Ammon's horn (tissue), 1 donor: ENCODE measurements at regions not wholly inside any gene's neighbourhood (a gene's known extent, or its start where the extent isn't known, plus 50 kb on each side); places are given as distances from the start of the nearest gene placed in this dataset.

ENCODE experiments used
- DNase-seq: peaks from one replicate; pipeline ENCODE4 v3.0.0-alpha.2; 2016; ENCODE audit warnings: low spot score

DNA sequence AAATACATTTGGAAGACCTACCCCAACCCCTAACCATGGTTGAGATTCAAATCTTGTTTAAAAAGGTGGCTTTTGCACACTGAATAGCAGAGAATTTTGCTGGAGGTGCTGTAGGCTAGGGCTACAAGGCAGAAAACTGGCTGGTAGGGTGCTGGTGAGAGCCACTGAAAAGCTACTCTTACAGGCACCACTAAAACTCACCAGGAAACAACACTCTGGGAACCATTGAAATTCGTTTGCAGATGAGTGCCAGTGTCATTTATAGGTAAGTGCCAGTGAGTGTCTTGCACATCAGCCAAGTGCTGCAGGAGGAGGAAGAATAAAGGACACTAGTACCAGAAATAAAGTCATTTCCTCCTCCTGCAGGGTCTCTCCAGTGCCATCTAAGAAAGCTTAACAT is 610.2 kb downstream of the ZNF385D start:
- no peak for DNase-seq

DNA sequence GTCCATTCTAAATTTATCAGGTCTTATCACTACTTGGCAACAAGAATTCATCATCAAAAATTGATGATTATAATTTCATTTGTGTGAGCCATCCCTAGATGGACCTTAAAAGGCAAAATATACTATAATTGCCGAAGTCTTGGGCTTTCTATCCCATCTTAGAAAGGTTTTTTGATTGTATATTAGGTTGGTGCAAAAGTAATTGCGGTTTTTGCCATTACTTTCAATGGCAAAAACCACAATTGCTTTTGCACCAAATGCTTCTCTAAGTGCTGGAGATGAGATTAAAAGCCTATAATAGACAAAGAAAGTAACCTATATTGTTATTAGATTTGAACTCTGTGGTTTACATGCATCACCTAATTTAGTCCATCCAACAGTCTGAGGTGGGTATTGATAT is 612.9 kb downstream of the ZNF385D start:
- no peak for DNase-seq

DNA sequence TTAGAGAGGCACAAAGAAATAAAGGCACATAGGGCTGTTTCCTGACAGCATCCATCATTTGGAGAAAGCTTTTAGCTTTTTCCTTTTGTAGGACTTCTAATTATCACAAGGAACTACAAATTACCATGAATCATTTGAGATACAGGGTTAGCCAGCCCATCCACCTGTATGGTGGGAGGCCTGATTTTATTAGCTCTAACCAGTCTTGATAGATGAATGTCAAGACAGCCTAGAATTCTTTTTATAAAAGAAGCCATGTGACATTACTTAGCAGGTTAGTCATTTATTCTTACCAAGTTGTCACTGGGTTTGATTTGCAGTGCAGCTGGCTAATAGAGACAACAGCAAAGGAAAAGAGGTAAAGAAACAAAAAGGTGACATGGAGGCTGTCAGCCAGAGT is 618.1 kb downstream of the ZNF385D start:
- no peak for DNase-seq

DNA sequence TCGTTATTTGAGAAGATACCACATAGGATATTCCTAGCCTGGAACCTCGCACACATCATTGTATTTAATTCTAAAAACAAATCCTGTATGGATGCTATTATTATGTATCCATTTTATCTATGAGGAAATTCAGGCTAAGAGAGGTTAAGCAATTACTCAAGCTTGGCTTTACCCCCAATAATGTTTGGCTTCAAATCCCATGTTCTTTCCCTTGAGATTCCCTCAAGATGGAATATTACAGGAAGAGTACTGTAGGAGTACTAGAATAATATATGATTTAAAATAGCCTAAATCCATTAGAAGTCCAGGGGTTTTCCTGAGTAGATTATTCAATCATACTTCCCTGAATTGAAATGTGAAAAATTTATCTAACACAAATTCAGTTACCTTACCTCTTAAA is 630.2 kb downstream of the ZNF385D start:
- DNase-seq, result no peak

DNA sequence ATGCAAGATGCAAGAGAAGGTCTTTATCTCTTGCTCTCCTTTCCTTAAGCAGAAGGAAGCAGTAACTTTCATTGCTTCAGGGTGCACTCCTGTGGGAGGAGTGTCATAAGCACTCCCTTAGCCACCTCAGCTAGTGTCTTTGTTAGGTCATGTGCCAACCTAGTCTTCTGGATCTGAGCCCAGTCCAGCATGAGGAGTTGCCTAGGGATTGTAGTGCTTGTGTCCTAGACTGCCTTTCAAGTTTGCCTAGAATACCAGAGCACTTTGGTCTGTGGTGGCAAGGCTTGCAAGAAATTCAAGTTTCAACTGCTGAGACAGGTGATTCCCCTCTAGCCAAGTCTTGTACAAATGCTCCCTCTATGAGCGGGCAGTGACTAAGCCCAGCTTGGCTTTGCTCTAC is 633.6 kb downstream of the ZNF385D start:
- no peak for DNase-seq

DNA sequence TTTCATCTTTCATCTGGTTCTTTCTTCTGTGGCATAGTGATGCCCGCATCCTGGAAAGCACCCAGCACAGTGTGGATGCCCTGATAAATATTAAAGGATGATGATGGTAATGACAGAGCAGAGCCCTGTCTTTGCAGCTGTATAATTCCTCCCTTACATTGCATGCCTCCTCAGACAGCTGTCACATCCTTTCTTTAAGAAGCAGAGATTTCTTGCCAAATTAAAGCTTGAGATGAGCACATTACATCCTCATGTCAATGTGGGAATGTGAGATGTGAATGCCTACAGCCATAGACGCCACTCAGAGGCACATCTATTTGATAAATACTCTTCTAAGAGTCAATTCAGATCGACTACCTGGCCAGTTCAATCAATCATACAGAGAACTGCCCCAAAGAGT is 642.0 kb downstream of the ZNF385D start:
- no peak for DNase-seq

DNA sequence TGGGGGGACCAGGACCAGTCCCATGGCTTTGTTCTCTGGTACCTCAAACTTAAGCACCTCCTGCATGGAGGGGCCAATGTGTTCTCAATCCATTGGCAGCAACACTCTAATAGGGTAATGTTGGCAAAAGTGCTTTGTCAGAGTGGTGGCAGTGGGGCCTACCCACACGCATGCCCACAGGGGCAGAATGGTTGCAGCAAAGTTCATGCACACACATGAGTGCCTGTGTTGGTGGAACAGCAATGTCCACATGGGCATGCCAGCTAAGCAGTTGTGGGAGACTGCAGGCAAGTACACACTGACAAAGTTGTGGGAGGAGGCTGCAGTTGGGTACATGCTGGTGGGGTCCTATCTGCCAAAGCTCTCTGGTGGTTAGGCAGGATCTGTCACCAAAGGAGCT is 645.2 kb downstream of the ZNF385D start:
- no peak for DNase-seq

DNA sequence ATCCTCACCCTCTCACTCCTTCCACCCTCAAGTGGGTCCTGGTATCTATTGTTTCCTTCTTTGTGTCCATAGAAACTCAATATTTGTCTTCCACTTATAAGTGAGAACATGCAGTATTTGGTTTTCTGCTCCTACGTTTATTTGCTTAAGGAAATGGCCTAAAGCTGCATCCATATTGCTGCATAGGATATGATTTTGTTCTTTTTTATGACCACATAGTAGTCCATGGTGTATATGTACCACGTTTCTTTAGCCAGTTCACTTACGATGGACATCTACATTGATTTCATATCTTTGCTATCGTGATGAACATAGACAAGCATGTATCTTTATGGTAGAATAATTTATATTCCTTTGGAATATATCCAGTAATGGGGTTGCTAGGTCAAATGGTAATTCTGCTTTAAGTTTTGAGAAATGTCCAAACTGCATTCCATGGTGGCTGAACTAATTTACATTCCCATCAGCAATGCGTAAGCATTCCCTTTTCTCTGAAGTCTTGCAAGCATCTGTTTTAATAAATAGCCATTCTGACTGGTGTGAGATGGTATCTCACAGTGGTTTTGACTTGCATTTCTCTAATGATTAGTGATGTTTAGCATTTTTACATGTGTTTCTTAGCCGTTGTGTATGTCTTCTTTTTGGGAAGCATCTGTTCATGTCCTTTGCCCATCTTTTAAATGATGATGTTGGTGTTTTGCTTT is 650.2 kb downstream of the ZNF385D start:
- no peak for DNase-seq

DNA sequence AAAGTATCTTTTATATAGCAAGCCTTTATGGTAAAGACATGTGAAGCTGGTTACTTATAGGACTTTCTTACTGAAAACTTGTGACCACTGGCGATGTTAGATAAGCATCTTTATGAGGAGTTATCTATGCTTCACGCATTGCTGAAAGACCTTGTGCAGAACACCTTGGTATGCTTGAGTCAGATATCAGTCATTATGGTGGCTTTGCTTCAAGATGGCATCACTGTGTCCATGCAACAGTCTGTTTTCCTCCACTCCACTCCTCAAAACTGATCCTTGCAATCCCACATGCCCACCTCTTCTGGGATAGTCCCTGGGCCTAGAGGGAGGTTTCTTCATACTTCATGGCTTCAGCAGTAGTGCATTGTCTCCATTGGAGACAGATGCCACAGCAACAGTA is 656.3 kb downstream of the ZNF385D start:
- DNase-seq, result no peak

DNA sequence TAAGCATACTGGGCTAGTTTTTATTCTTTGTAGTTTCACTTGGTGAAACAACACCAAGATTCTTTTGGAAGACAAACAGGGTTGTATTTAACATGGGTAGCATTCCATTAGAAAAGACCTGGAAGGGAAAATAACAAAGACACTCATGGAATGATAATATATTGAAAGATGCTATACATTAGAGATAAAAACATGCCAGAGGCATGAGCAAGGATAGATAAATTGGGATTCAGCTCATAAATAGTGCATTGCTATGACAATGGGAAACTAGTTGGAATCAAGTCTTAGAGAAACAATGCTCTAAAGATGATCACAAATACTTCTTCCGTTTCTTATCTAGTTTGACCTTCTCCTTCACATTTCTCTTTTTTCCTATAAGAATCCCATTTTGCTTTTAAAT is 677.4 kb downstream of the ZNF385D start:
- no peak for DNase-seq

DNA sequence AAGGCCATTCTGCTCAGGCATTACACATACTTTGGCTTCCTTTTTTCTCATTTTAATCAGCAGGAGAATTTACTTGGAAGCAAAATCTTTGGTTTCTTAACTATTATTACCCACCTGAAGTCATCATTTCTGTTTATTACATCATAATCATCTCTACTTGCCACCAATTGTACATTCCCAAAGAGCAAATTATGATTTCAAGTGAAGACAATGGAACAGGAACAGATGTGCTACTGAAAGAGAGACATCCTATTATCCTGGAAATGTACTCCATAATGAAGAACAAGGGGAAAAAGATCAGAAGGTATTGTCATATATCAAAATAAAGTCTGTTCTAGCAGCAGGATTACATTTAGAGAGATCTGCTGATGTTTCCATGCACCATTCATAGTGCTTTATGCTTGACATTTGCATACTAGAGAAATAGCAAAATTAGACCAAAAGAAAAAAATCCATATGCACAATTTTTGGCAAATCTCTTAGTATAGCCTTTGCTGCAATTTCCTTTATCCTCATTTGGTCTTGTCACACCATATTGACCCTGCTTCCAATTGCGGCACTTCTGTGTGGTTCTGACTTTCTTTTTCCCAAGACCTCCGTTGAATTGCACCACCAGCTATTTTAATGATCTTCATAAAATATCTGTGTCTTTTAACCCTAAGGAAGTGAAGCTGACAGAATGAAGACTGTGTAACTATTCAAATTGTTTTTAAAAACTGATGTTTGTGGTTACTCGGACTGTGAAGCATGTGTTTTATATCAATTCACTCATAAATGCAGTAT is 683.8 kb downstream of the ZNF385D start:
- DNase-seq, result no peak

DNA sequence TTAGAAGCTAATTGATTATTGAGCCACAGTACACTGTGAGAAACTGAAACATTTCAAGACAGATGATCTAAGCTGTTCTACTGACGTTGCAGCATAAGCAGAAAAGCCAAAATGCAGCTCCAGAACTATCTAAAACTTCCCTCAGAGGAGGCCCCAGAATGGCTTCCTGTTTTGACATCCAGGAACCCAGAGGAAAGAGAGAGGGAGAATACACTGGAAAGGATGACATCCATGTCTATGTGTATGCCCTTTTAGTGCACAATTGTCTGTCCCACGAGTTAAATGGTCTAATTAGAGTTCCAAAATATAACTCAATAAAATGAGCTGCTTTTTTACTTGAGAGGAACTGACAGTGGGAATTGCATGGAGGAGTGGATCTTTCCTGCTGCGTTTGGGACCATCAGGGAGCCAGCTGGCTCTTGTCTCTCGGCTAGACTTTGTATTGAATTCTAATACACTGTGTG is 688.1 kb downstream of the ZNF385D start:
- no peak for DNase-seq

DNA sequence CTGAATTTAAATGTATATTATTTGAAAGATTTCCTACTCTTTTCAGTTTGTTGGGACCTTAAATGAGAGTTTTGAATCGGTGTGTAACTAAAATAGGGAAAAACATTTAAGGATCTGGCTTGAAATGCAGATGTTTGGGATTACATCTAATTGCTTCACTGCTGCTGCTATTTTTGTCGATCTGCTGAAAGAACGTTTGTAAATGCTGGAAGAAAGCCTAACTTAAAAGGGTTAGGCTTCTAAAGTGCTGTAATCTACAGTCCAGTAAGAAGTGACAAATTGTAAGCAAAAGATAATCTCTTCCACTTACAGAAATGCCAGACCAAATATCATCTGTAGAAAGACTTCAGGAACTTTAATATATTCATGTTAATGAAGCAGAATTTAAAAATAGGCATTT is 691.6 kb downstream of the ZNF385D start:
- DNase-seq, result no peak

DNA sequence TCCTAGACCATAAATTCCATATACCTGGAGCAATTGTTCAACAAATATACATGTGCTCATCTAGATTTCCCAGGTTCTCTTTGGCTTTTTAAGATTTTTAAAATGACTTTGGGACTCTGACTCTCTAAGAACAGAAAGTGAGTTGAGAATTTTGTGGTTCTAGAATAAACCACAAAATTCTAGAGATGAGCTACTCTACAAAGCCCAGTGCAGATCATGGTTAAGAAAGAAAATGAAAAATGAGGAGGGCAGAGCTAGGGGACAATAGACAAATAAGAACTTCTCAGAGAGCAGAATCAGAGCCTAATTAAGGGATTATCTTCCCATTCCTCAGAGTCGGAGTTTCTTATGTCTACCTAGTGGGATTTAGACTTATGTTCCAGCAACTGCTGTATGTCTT is 694.7 kb downstream of the ZNF385D start:
- DNase-seq, result no peak

DNA sequence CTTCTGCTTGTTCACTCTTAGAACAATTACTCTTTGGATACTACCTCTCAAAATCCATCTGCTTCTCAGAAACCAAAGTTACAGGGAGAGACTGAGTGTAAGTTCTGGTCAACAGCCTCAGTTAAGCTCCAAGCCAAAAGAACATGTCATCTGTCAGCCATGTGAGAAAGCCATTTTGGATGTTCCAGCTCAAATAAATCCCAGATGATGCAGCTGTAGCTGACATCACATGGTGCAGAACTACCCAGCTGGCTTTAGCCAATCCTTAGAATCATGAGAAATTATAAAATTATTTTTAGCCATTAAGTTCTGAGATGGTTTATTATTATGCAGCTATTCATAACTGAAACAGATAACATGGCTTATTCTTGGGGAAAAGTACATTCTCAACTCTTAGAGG is 696.0 kb downstream of the ZNF385D start:
- no peak for DNase-seq

DNA sequence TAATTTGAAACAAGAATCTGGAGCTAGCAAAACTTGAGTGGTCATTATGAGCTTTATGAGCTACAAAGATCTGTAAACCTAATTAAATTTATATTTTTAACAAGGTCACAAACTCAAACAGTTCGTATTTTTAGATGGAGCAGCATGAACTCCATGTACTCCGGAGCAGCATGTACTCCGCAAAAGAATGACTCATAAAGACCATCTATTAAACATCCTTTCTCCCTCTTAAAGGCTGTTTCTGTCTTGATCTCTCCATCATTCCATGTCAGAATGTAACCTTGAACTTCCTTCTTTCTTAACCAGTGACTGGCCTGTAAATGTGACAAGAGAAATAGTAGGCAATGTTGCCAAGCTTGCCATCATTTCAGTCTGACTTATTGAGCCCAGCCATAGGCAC is 696.9 kb downstream of the ZNF385D start:
- DNase-seq, result no peak

DNA sequence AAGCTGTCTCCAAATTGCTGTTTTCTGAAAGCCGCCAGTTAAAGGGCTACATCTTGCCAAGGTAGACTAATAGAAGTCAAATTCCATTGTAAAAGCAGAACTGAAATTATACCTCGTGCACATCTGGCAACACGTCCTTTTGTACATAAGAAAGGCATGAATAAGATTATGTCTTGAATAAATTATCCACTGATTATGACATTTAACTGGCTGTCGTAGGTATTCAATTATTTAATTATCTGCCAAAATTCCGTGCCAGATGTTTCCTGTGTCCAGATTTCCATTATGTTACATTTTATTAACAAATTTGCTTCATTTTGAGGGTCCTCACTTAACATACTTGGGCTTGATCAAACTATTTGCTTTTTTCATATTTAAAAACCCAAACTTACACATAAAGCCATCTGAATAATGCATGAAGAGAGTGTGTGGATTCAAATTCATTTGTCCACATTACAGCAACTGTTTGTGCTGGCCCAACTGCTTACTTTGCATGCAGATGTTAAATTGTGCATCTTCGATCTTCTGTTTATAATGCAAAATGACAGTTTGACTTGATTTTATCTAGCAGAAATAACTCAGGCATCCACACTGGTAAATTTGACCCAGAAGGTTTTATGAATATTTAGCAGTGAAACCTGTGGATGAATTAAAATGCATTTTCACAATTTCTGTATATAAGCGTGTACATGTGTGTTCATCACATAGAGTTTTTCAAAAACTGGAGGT is 701.5 kb downstream of the ZNF385D start:
- no peak for DNase-seq

DNA sequence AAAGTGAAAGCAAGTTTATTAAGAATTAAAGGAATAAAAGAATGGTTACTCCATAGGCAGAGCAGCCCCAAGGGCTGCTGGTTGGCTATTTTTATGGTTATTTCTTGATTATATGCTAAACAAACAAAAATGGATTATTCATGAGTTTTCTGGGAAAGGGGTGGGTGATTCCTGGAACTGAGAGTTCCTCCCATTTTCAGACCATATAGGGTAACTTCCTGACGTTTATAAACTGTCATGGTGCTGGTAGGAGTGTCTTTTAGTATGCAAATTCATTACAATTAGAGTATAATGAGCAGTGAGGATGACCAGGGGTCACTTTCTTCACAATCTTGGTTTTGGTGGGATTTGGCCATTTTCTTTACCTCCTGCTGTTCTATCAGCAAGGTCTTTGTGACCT is 707.9 kb downstream of the ZNF385D start:
- no peak for DNase-seq

DNA sequence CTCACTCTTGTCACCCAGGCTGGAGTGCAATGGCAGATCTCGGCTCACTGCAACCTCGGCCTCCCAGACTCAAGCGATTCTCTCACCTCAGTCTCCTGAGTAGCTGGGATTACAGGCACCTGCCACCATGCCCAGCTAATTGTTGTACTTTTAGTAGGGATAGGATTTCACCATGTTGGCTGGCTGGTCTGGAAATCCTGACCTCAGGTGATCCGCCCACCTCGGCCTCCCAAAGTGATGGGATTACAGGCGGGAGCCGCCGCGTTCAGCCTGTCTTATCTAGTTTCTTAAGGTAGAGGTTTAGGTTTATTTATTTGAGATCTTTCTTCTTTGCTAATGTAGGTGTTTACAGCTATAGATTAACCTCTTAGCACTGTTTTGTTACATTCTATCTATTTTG is 708.8 kb downstream of the ZNF385D start:
- no peak for DNase-seq

DNA sequence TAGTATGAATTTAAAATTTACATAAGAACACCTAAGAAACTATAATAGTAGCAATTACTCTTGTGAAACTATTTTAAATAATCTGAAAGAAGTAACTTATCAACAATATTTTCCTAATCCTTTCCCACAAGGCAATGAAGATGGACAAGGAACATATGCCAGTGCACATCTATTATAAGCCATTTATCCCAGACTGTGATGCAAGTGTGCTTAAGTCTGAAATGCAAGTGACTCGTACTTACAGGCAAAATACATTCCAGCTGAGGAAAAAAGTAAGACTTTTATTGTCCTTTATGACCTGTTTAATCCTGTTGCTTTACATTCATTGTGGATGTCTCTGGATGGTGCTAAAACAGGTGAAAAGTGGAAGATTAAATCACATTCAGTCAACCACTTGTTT is 709.4 kb downstream of the ZNF385D start:
- no peak for DNase-seq

DNA sequence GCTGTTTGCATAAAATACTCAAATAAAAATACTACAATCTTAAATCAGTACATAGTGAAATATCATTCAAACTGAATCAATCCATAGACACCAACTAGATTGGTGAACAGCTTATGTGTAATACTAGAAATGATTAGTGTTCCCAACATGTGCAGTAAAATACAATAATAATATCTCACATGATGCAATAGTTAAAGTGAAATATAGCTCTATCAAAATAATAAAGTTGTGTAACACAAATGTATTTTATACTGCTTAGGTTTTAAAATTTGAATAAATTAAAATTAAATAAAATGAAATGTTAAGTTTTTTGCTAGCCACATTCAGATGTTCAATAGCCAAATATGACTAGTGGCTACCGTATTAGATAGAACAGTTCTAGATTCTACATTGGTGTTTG is 714.1 kb downstream of the ZNF385D start:
- DNase-seq, result no peak

DNA sequence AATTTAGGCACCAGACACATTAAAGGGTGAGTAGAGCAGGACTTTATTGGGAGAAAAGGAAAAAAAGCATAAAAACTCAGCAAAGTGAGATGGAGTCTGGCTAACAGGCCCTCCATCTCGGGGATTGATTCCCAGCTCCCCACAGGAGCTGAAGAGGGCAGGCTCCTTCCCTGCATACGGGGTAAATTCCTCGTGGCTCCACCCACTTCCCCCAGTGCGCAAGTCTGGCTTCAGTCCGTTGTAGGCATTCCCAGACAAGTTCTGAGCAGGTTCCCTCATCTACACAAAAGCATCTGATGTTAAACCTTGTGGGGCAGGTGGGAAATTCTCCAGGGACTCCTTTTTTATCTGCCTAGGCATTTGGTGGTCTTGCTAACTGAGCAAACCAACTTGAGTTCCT is 722.6 kb downstream of the ZNF385D start:
- no peak for DNase-seq

DNA sequence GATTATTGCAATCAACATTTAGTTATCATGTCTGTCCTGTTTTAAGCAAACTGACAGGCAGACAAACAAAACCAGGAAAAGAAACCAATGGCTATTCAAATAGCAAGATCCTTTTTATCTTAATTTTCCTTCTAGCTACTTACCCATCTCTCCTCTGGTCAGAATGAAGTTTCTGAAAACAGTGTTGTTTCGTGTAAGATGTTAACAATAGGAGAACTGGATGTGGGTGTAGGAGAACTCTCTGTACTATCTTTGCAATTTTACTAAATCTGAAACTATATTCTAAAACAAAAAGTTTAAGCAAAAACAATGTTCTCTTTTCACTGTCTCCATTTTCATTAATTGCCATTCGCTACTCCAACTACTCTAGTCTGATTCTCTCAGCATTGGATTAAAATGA is 726.4 kb downstream of the ZNF385D start:
- no peak for DNase-seq
